ENCODE measurements at regions not wholly inside any gene's neighbourhood (a gene's known extent, or its start where the extent isn't known, plus 50 kb on each side); places are given as distances from the start of the nearest gene placed in this dataset.

DNA sequence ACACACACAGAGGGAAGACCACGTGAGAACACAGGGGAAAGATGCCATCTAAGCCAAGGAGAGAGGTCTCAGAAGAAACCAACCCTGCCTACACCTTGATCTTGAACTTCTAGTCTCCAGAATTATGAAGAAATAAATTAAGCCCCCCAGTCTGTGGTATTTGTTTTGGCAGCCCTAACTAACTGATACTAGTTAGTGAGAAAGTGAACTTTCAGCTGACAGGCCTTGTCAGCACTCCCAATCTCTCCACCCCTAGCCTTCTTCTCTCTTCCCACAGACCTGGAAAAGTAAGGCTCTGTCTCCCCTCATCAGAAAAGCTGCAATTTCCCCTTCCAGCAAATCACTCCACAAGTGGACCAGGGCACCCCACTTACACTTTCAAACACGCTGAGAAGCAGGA is 108.6 kb upstream of the CDYL start:
- no peak for TF ChIP-seq ZNF114 (CRISPR knock-in tag; IDR thresholded peaks at IDR 0.05)
- no peak for TF ChIP-seq POLR2AphosphoS5 (IDR thresholded peaks at IDR 0.05; ENCODE audit: low read depth)
- no peak for TF ChIP-seq CREB1 (CRISPR knock-in tag; IDR thresholded peaks at IDR 0.05; ENCODE audit: low read depth)
- TF ChIP-seq EZH2phosphoT487 (IDR thresholded peaks at IDR 0.05; ENCODE audit: unreplicated experiment) = no peak
- TF ChIP-seq, protein P1, sequence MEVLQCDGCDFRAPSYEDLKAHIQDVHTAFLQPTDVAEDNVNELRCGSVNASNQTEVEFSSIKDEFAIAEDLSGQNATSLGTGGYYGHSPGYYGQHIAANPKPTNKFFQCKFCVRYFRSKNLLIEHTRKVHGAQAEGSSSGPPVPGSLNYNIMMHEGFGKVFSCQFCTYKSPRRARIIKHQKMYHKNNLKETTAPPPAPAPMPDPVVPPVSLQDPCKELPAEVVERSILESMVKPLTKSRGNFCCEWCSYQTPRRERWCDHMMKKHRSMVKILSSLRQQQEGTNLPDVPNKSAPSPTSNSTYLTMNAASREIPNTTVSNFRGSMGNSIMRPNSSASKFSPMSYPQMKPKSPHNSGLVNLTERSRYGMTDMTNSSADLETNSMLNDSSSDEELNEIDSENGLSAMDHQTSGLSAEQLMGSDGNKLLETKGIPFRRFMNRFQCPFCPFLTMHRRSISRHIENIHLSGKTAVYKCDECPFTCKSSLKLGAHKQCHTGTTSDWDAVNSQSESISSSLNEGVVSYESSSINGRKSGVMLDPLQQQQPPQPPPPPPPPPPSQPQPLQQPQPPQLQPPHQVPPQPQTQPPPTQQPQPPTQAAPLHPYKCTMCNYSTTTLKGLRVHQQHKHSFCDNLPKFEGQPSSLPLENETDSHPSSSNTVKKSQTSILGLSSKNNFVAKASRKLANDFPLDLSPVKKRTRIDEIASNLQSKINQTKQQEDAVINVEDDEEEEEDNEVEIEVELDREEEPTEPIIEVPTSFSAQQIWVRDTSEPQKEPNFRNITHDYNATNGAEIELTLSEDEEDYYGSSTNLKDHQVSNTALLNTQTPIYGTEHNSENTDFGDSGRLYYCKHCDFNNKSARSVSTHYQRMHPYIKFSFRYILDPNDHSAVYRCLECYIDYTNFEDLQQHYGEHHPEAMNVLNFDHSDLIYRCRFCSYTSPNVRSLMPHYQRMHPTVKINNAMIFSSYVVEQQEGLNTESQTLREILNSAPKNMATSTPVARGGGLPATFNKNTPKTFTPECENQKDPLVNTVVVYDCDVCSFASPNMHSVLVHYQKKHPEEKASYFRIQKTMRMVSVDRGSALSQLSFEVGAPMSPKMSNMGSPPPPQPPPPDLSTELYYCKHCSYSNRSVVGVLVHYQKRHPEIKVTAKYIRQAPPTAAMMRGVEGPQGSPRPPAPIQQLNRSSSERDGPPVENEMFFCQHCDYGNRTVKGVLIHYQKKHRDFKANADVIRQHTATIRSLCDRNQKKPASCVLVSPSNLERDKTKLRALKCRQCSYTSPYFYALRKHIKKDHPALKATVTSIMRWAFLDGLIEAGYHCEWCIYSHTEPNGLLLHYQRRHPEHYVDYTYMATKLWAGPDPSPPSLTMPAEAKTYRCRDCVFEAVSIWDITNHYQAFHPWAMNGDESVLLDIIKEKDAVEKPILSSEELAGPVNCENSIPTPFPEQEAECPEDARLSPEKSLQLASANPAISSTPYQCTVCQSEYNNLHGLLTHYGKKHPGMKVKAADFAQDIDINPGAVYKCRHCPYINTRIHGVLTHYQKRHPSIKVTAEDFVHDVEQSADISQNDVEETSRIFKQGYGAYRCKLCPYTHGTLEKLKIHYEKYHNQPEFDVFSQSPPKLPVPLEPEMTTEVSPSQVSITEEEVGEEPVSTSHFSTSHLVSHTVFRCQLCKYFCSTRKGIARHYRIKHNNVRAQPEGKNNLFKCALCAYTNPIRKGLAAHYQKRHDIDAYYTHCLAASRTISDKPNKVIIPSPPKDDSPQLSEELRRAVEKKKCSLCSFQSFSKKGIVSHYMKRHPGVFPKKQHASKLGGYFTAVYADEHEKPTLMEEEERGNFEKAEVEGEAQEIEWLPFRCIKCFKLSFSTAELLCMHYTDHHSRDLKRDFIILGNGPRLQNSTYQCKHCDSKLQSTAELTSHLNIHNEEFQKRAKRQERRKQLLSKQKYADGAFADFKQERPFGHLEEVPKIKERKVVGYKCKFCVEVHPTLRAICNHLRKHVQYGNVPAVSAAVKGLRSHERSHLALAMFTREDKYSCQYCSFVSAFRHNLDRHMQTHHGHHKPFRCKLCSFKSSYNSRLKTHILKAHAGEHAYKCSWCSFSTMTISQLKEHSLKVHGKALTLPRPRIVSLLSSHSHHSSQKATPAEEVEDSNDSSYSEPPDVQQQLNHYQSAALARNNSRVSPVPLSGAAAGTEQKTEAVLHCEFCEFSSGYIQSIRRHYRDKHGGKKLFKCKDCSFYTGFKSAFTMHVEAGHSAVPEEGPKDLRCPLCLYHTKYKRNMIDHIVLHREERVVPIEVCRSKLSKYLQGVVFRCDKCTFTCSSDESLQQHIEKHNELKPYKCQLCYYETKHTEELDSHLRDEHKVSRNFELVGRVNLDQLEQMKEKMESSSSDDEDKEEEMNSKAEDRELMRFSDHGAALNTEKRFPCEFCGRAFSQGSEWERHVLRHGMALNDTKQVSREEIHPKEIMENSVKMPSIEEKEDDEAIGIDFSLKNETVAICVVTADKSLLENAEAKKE (CRISPR knock-in tag; IDR thresholded peaks at IDR 0.05) = no peak
- TF ChIP-seq ZNF331 (CRISPR knock-in tag; IDR thresholded peaks at IDR 0.05; ENCODE audit: low read depth) = no peak
- no peak for TF ChIP-seq NANOG (IDR thresholded peaks at IDR 0.05; ENCODE audit: borderline replicate concordance)
- TF ChIP-seq, protein P2, sequence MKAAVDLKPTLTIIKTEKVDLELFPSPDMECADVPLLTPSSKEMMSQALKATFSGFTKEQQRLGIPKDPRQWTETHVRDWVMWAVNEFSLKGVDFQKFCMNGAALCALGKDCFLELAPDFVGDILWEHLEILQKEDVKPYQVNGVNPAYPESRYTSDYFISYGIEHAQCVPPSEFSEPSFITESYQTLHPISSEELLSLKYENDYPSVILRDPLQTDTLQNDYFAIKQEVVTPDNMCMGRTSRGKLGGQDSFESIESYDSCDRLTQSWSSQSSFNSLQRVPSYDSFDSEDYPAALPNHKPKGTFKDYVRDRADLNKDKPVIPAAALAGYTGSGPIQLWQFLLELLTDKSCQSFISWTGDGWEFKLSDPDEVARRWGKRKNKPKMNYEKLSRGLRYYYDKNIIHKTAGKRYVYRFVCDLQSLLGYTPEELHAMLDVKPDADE (IDR thresholded peaks at IDR 0.05) = no peak
- TF ChIP-seq, protein P3, sequence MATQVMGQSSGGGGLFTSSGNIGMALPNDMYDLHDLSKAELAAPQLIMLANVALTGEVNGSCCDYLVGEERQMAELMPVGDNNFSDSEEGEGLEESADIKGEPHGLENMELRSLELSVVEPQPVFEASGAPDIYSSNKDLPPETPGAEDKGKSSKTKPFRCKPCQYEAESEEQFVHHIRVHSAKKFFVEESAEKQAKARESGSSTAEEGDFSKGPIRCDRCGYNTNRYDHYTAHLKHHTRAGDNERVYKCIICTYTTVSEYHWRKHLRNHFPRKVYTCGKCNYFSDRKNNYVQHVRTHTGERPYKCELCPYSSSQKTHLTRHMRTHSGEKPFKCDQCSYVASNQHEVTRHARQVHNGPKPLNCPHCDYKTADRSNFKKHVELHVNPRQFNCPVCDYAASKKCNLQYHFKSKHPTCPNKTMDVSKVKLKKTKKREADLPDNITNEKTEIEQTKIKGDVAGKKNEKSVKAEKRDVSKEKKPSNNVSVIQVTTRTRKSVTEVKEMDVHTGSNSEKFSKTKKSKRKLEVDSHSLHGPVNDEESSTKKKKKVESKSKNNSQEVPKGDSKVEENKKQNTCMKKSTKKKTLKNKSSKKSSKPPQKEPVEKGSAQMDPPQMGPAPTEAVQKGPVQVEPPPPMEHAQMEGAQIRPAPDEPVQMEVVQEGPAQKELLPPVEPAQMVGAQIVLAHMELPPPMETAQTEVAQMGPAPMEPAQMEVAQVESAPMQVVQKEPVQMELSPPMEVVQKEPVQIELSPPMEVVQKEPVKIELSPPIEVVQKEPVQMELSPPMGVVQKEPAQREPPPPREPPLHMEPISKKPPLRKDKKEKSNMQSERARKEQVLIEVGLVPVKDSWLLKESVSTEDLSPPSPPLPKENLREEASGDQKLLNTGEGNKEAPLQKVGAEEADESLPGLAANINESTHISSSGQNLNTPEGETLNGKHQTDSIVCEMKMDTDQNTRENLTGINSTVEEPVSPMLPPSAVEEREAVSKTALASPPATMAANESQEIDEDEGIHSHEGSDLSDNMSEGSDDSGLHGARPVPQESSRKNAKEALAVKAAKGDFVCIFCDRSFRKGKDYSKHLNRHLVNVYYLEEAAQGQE (IDR thresholded peaks at IDR 0.05; ENCODE audit: unreplicated experiment) = no peak
- TF ChIP-seq, protein P4, sequence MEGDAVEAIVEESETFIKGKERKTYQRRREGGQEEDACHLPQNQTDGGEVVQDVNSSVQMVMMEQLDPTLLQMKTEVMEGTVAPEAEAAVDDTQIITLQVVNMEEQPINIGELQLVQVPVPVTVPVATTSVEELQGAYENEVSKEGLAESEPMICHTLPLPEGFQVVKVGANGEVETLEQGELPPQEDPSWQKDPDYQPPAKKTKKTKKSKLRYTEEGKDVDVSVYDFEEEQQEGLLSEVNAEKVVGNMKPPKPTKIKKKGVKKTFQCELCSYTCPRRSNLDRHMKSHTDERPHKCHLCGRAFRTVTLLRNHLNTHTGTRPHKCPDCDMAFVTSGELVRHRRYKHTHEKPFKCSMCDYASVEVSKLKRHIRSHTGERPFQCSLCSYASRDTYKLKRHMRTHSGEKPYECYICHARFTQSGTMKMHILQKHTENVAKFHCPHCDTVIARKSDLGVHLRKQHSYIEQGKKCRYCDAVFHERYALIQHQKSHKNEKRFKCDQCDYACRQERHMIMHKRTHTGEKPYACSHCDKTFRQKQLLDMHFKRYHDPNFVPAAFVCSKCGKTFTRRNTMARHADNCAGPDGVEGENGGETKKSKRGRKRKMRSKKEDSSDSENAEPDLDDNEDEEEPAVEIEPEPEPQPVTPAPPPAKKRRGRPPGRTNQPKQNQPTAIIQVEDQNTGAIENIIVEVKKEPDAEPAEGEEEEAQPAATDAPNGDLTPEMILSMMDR (conservative IDR thresholded peaks at IDR 0.05; ENCODE audit: low read depth in 2 of 2) = no peak
- no peak for TF ChIP-seq STAT1 (IDR thresholded peaks at IDR 0.05; ENCODE audit: unreplicated experiment)
- ATAC-seq = no peak
- Histone ChIP-seq H3K27me3 (ENCODE audit: insufficient read depth) (no peaks in the 10 kb centered on the region), H4K20me1 (replicated peaks; ENCODE audit: insufficient read depth) (no peaks in the 10 kb centered on the region), H3K27ac (ENCODE audit: low read depth) (no peak overlapping the region), H3K4me3 (no peak overlapping the region), H3K36me3 (ENCODE audit: insufficient read depth) (no peaks in the 10 kb centered on the region), H3F3A (replicated peaks; ENCODE audit: low read depth) (no peaks in the 10 kb centered on the region), H3K4me2 (peak overlapping the region; percentile 49), H3K9me2 (ENCODE audit: insufficient read depth) (0 out of 2 replicates have a peak, but pooled peaks cover 9% of the 10 kb centered on the region), H2AFZ (peak overlapping the region; percentile 6; the same call in 1 of the 2 replicates), H3K4me1 (ENCODE audit: insufficient read depth) (peaks cover 9% of the 10 kb centered on the region), H3K79me2 (replicated peaks; ENCODE audit: insufficient read depth) (no peaks in the 10 kb centered on the region)
- Mint-ChIP-seq H3K27me3 (ENCODE audit: insufficient read depth, low read depth, poor library complexity) (peaks cover 2% of the 10 kb centered on the region), H3K27ac (no peak overlapping the region; the same call in 1 of the 2 replicates), H3K4me1 (peaks cover 15% of the 10 kb centered on the region), H3K9me3 (no peaks in the 10 kb centered on the region; the same call in 1 of the 3 replicates), H3K36me3 (ENCODE audit: low read depth) (no peaks in the 10 kb centered on the region), H3K4me3 (no peak overlapping the region)
- DNase-seq (ENCODE audit: low spot score) = no peak

Measured in GM23338 (cell line).